Osteocyte (in vitro differentiated cells): ENCODE measurements at regions not wholly inside any gene's neighbourhood (a gene's known extent, or its start where the extent isn't known, plus 50 kb on each side); places are given as distances from the start of the nearest gene placed in this dataset.

ENCODE experiments used
- DNase-seq: peaks from one replicate; pipeline ENCODE4 v3.0.0; 2021; ENCODE audit warnings: mixed read lengths; ENCODE audit not compliant: unreplicated experiment; ENCODE audit errors: extremely low spot score
- H3K27ac Mint-ChIP-seq: one replicate; pipeline ENCODE4 v1.8.0; 2021; ENCODE audit warnings: mild to moderate bottlenecking, mixed read lengths; ENCODE audit not compliant: unreplicated experiment
- H3K27me3 Mint-ChIP-seq: one replicate; pipeline ENCODE4 v1.8.0; 2021; ENCODE audit warnings: mixed read lengths; ENCODE audit not compliant: unreplicated experiment
- H3K36me3 Mint-ChIP-seq: one replicate; pipeline ENCODE4 v1.8.0; 2021; ENCODE audit warnings: mixed read lengths; ENCODE audit not compliant: unreplicated experiment
- H3K4me1 Mint-ChIP-seq: one replicate; pipeline ENCODE4 v1.8.0; 2021; ENCODE audit warnings: mixed read lengths; ENCODE audit not compliant: unreplicated experiment
- H3K4me3 Mint-ChIP-seq: one replicate; pipeline ENCODE4 v1.8.0; 2021; ENCODE audit warnings: mild to moderate bottlenecking, moderate library complexity, mixed read lengths; ENCODE audit not compliant: unreplicated experiment
- H3K9me3 Mint-ChIP-seq: one replicate; pipeline ENCODE4 v1.8.0; 2021; ENCODE audit warnings: mixed read lengths; ENCODE audit not compliant: unreplicated experiment
- CTCF ChIP-seq: fragments of 200-600 bp; sonication (generic); IDR thresholded peaks from 2 replicates; pipeline ENCODE4 v1.5.0; 2021; ENCODE audit warnings: antibody characterized with exemption, mild to moderate bottlenecking, moderate library complexity

- no peak for TF ChIP-seq CTCF
- no peak overlapping the region for H3K4me3 Mint-ChIP-seq
- H3K36me3 Mint-ChIP-seq: no peaks in the 10 kb centered on the region
- peaks cover 5% of the 10 kb centered on the region for H3K27me3 Mint-ChIP-seq
- H3K9me3 Mint-ChIP-seq: peaks cover 4% of the 10 kb centered on the region
- DNase-seq: no peak
- H3K4me1 Mint-ChIP-seq: no peaks in the 10 kb centered on the region
- no peak overlapping the region for H3K27ac Mint-ChIP-seq
Observed at GRCh38 chr5:143732402-143732801, 79.6 kb upstream of the HMHB1 start.

GRCh38 chr5:143730112-143730801, 81.7 kb upstream of the HMHB1 start:
- peaks cover 8% of the 10 kb centered on the region for H3K9me3 Mint-ChIP-seq
- no peak for TF ChIP-seq CTCF
- no peaks in the 10 kb centered on the region for H3K4me1 Mint-ChIP-seq
- peaks cover 2% of the 10 kb centered on the region for H3K36me3 Mint-ChIP-seq
- no peak overlapping the region for H3K27ac Mint-ChIP-seq
- no peak for DNase-seq
- peaks cover 5% of the 10 kb centered on the region for H3K27me3 Mint-ChIP-seq
- H3K4me3 Mint-ChIP-seq: no peak overlapping the region

GRCh38 chr5:143729334-143729946, 82.5 kb upstream of the HMHB1 start:
- Mint-ChIP-seq H3K4me1 (no peaks in the 10 kb centered on the region), H3K9me3 (peaks cover 14% of the 10 kb centered on the region), H3K36me3 (peaks cover 7% of the 10 kb centered on the region), H3K27ac (no peak overlapping the region), H3K4me3 (no peak overlapping the region), H3K27me3 (peaks cover 5% of the 10 kb centered on the region)
- DNase-seq: no peak
- TF ChIP-seq CTCF: no peak

GRCh38 chr5:143723159-143723558, 88.8 kb upstream of the HMHB1 start:
- peaks cover 10% of the 10 kb centered on the region for H3K36me3 Mint-ChIP-seq
- DNase-seq: no peak
- TF ChIP-seq CTCF: no peak
- H3K9me3 Mint-ChIP-seq: peaks cover 31% of the 10 kb centered on the region
- no peak overlapping the region for H3K4me3 Mint-ChIP-seq
- H3K4me1 Mint-ChIP-seq: peaks cover 1% of the 10 kb centered on the region
- no peaks in the 10 kb centered on the region for H3K27me3 Mint-ChIP-seq
- no peak overlapping the region for H3K27ac Mint-ChIP-seq

- no peaks in the 10 kb centered on the region for H3K27me3 Mint-ChIP-seq
- no peak for DNase-seq
- peaks cover 14% of the 10 kb centered on the region for H3K4me1 Mint-ChIP-seq
- no peak overlapping the region for H3K4me3 Mint-ChIP-seq
- no peak overlapping the region for H3K27ac Mint-ChIP-seq
- peaks cover 10% of the 10 kb centered on the region for H3K36me3 Mint-ChIP-seq
- no peak for TF ChIP-seq CTCF
- peaks cover 31% of the 10 kb centered on the region for H3K9me3 Mint-ChIP-seq
Observed at GRCh38 chr5:143721925-143722324, 90.0 kb upstream of the HMHB1 start.
